ENCODE measurements at regions not wholly inside any gene's neighbourhood (a gene's known extent, or its start where the extent isn't known, plus 50 kb on each side); places are given as distances from the start of the nearest gene placed in this dataset.

DNA sequence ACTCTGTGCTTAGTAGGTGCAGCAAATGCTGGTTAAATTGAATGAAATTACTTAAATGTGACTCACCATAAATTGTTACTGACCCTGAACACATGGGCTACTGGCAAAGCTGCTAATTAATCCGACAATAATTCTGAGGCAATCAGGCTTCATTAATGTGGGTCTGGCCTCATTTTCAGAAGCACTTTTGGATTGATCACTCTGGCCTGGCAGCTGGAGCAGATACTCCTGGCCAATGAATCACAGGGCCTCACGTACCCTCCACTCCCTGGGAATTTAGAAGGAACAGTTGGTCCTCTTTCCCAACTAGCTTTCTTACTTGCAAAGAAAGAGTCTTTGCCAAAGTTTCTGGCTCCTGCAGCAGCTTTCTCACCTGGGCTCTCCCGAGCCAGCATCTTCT lies 162.0 kb upstream of the ZKSCAN2 start:
- TF ChIP-seq POLR2A (IDR thresholded peaks at IDR 0.05), result no peak
- TF ChIP-seq, protein P1, sequence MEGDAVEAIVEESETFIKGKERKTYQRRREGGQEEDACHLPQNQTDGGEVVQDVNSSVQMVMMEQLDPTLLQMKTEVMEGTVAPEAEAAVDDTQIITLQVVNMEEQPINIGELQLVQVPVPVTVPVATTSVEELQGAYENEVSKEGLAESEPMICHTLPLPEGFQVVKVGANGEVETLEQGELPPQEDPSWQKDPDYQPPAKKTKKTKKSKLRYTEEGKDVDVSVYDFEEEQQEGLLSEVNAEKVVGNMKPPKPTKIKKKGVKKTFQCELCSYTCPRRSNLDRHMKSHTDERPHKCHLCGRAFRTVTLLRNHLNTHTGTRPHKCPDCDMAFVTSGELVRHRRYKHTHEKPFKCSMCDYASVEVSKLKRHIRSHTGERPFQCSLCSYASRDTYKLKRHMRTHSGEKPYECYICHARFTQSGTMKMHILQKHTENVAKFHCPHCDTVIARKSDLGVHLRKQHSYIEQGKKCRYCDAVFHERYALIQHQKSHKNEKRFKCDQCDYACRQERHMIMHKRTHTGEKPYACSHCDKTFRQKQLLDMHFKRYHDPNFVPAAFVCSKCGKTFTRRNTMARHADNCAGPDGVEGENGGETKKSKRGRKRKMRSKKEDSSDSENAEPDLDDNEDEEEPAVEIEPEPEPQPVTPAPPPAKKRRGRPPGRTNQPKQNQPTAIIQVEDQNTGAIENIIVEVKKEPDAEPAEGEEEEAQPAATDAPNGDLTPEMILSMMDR (IDR thresholded peaks at IDR 0.05), result no peak
